Progenitor cell of endocrine pancreas (in vitro differentiated cells): ENCODE measurements at regions not wholly inside any gene's neighbourhood (a gene's known extent, or its start where the extent isn't known, plus 50 kb on each side); places are given as distances from the start of the nearest gene placed in this dataset.

Source experiments
- DNase-seq: peaks from one replicate; pipeline ENCODE4 v3.0.0; 2021; ENCODE audit warnings: low spot score; ENCODE audit not compliant: unreplicated experiment
- H3K27ac Mint-ChIP-seq: 2 replicates; pipeline ENCODE4 v1.8.0; 2021; ENCODE audit warnings: mild to moderate bottlenecking, moderate library complexity, mixed read lengths
- H3K27me3 Mint-ChIP-seq: 2 replicates; pipeline ENCODE4 v1.8.0; 2021; ENCODE audit warnings: mixed read lengths
- H3K36me3 Mint-ChIP-seq: 2 replicates; pipeline ENCODE4 v1.8.0; 2022; ENCODE audit warnings: mixed read lengths; ENCODE audit not compliant: insufficient read depth
- H3K4me1 Mint-ChIP-seq: 2 replicates; pipeline ENCODE4 v1.8.0; 2021; ENCODE audit warnings: low read depth, mixed read lengths
- H3K4me3 Mint-ChIP-seq: 2 replicates; pipeline ENCODE4 v1.8.0; 2021; ENCODE audit warnings: low read depth, mild to moderate bottlenecking, moderate library complexity, mixed read lengths
- H3K9me3 Mint-ChIP-seq: 2 replicates; pipeline ENCODE4 v1.8.0; 2021; ENCODE audit warnings: low read depth, mixed read lengths
- TF ChIP-seq, protein P1 (sequence below): fragments of 200-600 bp; sonication (generic); IDR thresholded peaks from one replicate; pipeline ENCODE4 v1.5.0; 2021; ENCODE audit warnings: antibody characterized with exemption, mild to moderate bottlenecking; ENCODE audit not compliant: unreplicated experiment

GRCh38 chrX:109268340-109268739 lies 213.5 kb downstream of the GUCY2F start:
- Mint-ChIP-seq H3K9me3 (no peaks in the 10 kb centered on the region), H3K4me1 (no peaks in the 10 kb centered on the region), H3K27ac (no peak overlapping the region), H3K4me3 (no peak overlapping the region), H3K36me3 (no peaks in the 10 kb centered on the region), H3K27me3 (no peaks in the 10 kb centered on the region)
- TF ChIP-seq, protein P1, sequence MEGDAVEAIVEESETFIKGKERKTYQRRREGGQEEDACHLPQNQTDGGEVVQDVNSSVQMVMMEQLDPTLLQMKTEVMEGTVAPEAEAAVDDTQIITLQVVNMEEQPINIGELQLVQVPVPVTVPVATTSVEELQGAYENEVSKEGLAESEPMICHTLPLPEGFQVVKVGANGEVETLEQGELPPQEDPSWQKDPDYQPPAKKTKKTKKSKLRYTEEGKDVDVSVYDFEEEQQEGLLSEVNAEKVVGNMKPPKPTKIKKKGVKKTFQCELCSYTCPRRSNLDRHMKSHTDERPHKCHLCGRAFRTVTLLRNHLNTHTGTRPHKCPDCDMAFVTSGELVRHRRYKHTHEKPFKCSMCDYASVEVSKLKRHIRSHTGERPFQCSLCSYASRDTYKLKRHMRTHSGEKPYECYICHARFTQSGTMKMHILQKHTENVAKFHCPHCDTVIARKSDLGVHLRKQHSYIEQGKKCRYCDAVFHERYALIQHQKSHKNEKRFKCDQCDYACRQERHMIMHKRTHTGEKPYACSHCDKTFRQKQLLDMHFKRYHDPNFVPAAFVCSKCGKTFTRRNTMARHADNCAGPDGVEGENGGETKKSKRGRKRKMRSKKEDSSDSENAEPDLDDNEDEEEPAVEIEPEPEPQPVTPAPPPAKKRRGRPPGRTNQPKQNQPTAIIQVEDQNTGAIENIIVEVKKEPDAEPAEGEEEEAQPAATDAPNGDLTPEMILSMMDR: no peak
- DNase-seq: no peak

DNA sequence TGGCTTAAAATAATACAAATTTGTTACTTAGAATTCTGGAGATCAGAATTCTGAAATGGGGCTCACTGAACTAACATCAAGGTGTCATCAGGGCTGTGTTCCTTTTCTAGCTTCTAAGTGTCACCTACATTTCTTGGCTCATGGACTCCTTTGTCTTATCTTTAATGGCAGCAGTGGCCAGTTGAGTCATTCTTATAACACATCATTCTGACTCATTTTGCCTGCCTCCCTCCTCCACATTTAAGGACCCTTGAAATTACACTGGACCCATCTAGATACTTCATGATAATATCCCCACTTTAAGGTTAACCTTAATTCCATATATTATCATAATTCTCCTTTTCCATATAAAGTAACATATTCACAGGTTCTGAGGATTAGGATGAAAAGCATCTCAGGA lies 215.9 kb downstream of the GUCY2F start:
- no peak for DNase-seq
- peaks cover 5% of the 10 kb centered on the region for H3K9me3 Mint-ChIP-seq
- H3K4me3 Mint-ChIP-seq: no peak overlapping the region
- H3K36me3 Mint-ChIP-seq: no peaks in the 10 kb centered on the region
- H3K27ac Mint-ChIP-seq: no peak overlapping the region
- H3K4me1 Mint-ChIP-seq: no peaks in the 10 kb centered on the region
- no peaks in the 10 kb centered on the region for H3K27me3 Mint-ChIP-seq
- TF ChIP-seq, protein P1: no peak

DNA sequence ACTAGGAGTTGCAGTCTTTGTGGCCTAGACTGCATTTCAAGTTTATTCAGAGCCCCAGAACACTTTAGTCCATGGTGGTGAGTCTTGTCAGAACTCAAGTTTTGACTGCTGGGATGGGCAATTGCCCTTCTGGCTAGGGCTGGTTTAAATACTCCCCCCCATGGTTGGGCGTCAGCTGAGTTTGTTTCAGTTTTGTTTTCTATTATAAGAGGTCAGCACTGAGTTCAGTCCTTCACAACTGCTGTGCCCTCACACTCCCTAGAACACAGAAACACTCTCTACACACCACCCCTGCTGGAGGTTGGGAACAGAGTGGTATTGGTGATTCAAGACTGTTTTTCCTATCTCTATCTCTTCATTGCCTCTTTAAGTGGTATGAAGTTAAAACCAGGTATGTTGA lies 217.0 kb downstream of the GUCY2F start:
- Mint-ChIP-seq H3K4me1 (no peaks in the 10 kb centered on the region), H3K9me3 (peaks cover 5% of the 10 kb centered on the region), H3K27ac (no peak overlapping the region), H3K36me3 (no peaks in the 10 kb centered on the region), H3K27me3 (no peaks in the 10 kb centered on the region), H3K4me3 (no peak overlapping the region)
- no peak for DNase-seq
- TF ChIP-seq, protein P1: no peak

GRCh38 chrX:109261279-109261678 lies 220.6 kb downstream of the GUCY2F start:
- no peaks in the 10 kb centered on the region for H3K36me3 Mint-ChIP-seq
- TF ChIP-seq, protein P1: no peak
- H3K4me3 Mint-ChIP-seq: no peak overlapping the region
- peaks cover 7% of the 10 kb centered on the region for H3K9me3 Mint-ChIP-seq
- H3K27me3 Mint-ChIP-seq: no peaks in the 10 kb centered on the region
- no peak overlapping the region for H3K27ac Mint-ChIP-seq
- DNase-seq: no peak
- no peaks in the 10 kb centered on the region for H3K4me1 Mint-ChIP-seq

DNA sequence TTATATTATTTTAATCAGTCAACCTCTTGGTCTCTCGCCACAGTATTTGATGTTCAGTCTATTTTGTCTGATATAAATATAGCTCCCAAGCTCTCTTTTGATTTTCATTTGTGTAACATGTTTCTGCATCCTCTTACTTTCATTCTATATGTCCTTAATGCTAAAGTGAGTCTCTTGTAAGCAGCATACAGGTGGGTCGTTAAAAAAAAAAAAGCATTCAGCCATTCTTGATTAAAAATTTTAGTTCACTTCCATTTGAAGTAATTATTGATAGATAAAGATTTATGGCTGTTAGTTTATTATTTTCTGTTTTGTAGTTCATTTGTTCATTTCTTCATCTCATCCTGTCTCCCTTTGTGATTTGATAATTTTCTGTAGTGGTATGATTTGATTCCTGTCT lies 229.1 kb downstream of the GUCY2F start:
- Mint-ChIP-seq H3K4me3 (no peak overlapping the region), H3K27ac (no peak overlapping the region), H3K27me3 (no peaks in the 10 kb centered on the region), H3K4me1 (no peaks in the 10 kb centered on the region), H3K36me3 (no peaks in the 10 kb centered on the region), H3K9me3 (peaks cover 30% of the 10 kb centered on the region)
- TF ChIP-seq, protein P1: no peak
- no peak for DNase-seq
